SH-SY5Y (cell line): ENCODE measurements at regions not wholly inside any gene's neighbourhood (a gene's known extent, or its start where the extent isn't known, plus 50 kb on each side); places are given as distances from the start of the nearest gene placed in this dataset.

ENCODE experiments used
- GATA2 ChIP-seq: IDR thresholded peaks from 2 replicates; pipeline ENCODE4 v1.6.1; 2011; ENCODE audit warnings: mild to moderate bottlenecking, low read depth, low read length
- GATA3 ChIP-seq: IDR thresholded peaks from 2 replicates; pipeline ENCODE4 v1.6.1; 2011; ENCODE audit warnings: low read depth, mild to moderate bottlenecking, low read length, moderate library complexity

GRCh38 chr7:29647020-29647654 lies 83.5 kb downstream of the PRR15 start:
- TF ChIP-seq GATA2 (no peak), GATA3 (no peak)

GRCh38 chr7:29649028-29649716 lies 85.5 kb downstream of the PRR15 start:
- TF ChIP-seq GATA2, result no peak

DNA sequence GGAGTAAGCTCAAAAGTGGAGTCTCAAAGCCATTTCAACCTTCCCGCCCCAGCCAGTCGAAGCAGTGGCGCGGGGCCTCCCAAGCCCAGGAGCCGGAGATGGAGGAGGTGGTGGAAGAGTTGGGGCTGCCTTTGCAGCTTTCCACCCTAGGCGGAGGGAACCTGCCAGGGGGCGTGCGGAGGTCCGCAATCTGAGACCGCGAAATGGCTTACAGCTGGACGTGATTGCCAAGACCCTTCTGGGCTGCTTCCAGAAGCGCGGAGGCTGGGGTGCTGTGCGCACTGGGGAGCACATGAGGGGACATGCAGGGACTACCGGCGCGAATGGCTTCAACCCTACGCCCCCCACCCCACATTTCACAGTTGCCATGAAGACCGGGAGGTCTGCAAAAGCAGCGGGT lies 86.2 kb downstream of the PRR15 start:
- no peak for TF ChIP-seq GATA2
- no peak for TF ChIP-seq GATA3

- TF ChIP-seq GATA3 (no peak), GATA2 (no peak)
Observed at GRCh38 chr7:29651477-29651876, 87.8 kb downstream of the PRR15 start.

GRCh38 chr7:29652556-29652955 lies 88.9 kb downstream of the PRR15 start:
- TF ChIP-seq GATA2, result no peak
- TF ChIP-seq GATA3, result no peak

GRCh38 chr7:29657288-29657687 lies 93.7 kb downstream of the PRR15 start:
- TF ChIP-seq GATA3, result no peak

GRCh38 chr7:29657856-29658255 lies 94.2 kb downstream of the PRR15 start:
- no peak for TF ChIP-seq GATA3
- TF ChIP-seq GATA2, result no peak

DNA sequence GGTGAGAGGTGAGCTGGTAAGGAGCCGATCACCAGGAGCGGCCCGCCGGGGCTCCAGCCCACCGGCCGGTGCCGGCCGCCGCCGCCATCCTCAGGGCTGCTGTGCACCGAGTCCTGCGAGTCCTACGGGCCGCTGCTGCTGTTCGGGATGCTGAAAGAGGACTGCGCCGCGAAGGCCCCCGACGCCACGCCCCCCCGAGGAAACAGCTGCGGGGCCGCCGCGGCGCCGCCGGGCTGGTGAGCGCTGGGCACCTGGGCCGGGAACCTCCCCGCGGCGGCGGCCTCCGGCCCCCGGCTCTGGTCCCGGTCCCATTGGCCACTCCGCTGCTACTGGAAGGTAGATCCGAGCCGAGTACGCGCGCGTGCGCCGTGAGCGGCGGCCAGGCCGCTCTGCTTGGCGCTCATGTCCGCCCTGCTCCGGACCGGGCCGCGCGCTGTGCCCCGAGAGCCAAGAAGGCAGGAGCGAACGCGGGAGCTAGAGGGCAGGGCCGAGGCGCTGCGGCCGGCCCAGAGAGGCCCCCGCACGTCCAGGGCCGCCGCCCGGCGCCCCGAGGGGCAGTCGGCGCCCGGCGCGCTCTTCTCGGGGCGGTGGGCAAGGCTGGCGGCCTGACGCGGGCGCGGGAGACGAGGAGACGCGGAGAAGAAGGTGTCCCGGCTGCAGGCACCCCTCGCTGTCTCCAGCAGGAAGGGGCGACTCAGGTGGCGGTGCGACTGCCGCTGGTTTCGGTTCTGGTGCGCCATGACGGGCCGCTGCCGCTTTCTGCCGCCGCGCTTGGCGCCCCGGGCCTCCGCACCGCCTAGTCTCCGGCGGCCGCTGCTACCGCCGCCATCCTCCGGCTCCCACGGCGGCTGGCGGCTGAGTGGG lies 121.3 kb upstream of the WIPF3 start:
- no peak for TF ChIP-seq GATA2

GRCh38 chr7:29723599-29723998 lies 82.7 kb upstream of the WIPF3 start:
- TF ChIP-seq GATA3 (no peak), GATA2 (no peak)

DNA sequence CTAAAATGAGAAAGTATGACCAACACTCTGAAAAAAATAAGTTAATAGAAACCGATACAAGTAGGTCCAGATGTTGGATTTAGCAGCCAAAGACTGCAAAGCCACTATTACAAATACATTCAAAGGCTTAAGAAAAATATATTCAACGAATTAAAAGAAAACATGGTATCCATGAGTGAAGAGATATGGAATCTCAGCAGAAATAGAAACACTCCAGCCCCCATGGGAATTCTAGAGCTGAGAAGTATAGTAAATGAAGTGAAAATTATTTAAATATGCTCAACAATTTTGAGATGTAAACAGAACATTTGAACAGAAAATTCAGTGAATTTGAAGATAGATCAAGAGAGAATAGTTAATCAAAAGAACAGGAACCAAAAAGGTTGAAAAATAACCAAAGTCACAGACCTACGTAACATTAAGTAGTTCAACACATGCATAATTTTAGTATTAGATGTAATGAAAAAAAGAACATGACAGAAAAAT lies 72.0 kb upstream of the WIPF3 start:
- TF ChIP-seq GATA2, result no peak
- TF ChIP-seq GATA3, result no peak

GRCh38 chr7:29748286-29749099 lies 57.8 kb upstream of the WIPF3 start:
- TF ChIP-seq GATA3, result no peak; the same call in 1 of the 2 replicates
- TF ChIP-seq GATA2, result no peak

- TF ChIP-seq GATA2 (no peak), GATA3 (no peak)
Observed at GRCh38 chr7:29749701-29750321, 56.5 kb upstream of the WIPF3 start.

GRCh38 chr7:29754874-29755490 lies 51.3 kb upstream of the WIPF3 start:
- TF ChIP-seq GATA3, result no peak
- TF ChIP-seq GATA2, result no peak
